Neuronal stem cell (in vitro differentiated cells): ENCODE measurements at regions not wholly inside any gene's neighbourhood (a gene's known extent, or its start where the extent isn't known, plus 50 kb on each side); places are given as distances from the start of the nearest gene placed in this dataset.
"Not testable (repeated sequence)": the region's sequence is repeated elsewhere in the genome, so short reads cannot be mapped to it uniquely, and the experiment has no call there.

Source experiments
- DNase-seq: peaks from one replicate; pipeline ENCODE4 v3.0.0-alpha.2; 2013; ENCODE audit warnings: low spot score
- H2AFZ ChIP-seq: one replicate; pipeline ENCODE4 v1.6.1; 2013; ENCODE audit warnings: mild to moderate bottlenecking, low read length, inconsistent platforms
- H2AK5ac ChIP-seq: 2 replicates; pipeline ENCODE4 v1.6.1; 2013; ENCODE audit warnings: low read depth, mild to moderate bottlenecking, inconsistent platforms, low read length, moderate library complexity, mixed read lengths
- H2BK120ac ChIP-seq: 2 replicates; pipeline ENCODE4 v1.6.1; 2013; ENCODE audit warnings: low read depth, mild to moderate bottlenecking, inconsistent platforms, low read length, moderate library complexity, mixed read lengths
- H2BK12ac ChIP-seq: one replicate; pipeline ENCODE4 v1.6.1; 2013; ENCODE audit warnings: low read length, inconsistent platforms
- H2BK15ac ChIP-seq: 2 replicates; pipeline ENCODE4 v1.6.1; 2013; ENCODE audit warnings: mild to moderate bottlenecking, low read length, inconsistent platforms, mixed read lengths
- H2BK5ac ChIP-seq: one replicate; pipeline ENCODE4 v1.6.1; 2013; ENCODE audit warnings: inconsistent platforms, mild to moderate bottlenecking, low read length, moderate library complexity
- H3K14ac ChIP-seq: one replicate; pipeline ENCODE4 v1.6.1; 2013; ENCODE audit warnings: low read length, inconsistent platforms
- H3K18ac ChIP-seq: 2 replicates; pipeline ENCODE4 v1.6.1; 2013; ENCODE audit warnings: low read length, inconsistent platforms
- H3K23ac ChIP-seq: 2 replicates; pipeline ENCODE4 v1.6.1; 2013; ENCODE audit warnings: low read depth, mild to moderate bottlenecking, mixed read lengths, low read length, inconsistent platforms; ENCODE audit not compliant: poor library complexity
- H3K27ac ChIP-seq: replicated peaks from 3 replicates; pipeline ENCODE4 v1.5.1; 2013; ENCODE audit warnings: low read length, inconsistent platforms
- H3K27me3 ChIP-seq, 3 experiments: 2 replicates each; pipeline ENCODE4 v1.6.1; 2013; ENCODE audit warnings: low read length in 3 of 3, mild to moderate bottlenecking in 2 of 3, inconsistent platforms in 1 of 3, low read depth in 1 of 3, mixed read lengths in 1 of 3, moderate library complexity in 1 of 3; ENCODE audit not compliant: control insufficient read depth in 3 of 3, insufficient read depth in 3 of 3
- H3K36me3 ChIP-seq, 2 donors: replicated peaks in 1 of 2; 2 replicates each; pipeline ENCODE4 v1.6.1; 2013; ENCODE audit warnings: low read length in 2 of 2; ENCODE audit not compliant: control insufficient read depth in 2 of 2, insufficient read depth in 2 of 2
- H3K4ac ChIP-seq: 2 replicates; pipeline ENCODE4 v1.6.1; 2013; ENCODE audit warnings: inconsistent platforms, mild to moderate bottlenecking, low read length, moderate library complexity
- H3K4me1 ChIP-seq, 2 donors: 1 replicate in 1 of 2; 2 replicates in 1 of 2; pipeline ENCODE4 v1.6.1; 2013; ENCODE audit warnings: low read length in 2 of 2, low read depth in 1 of 2; ENCODE audit not compliant: control insufficient read depth in 2 of 2, insufficient read depth in 1 of 2
- H3K4me2 ChIP-seq: one replicate; pipeline ENCODE4 v1.6.1; 2013; ENCODE audit warnings: mild to moderate bottlenecking, low read length, inconsistent platforms; ENCODE audit not compliant: insufficient read depth, poor library complexity, severe bottlenecking
- H3K4me3 ChIP-seq, 2 donors: 2 replicates each; pipeline ENCODE4 v1.5.1; 2013; ENCODE audit warnings: low read length in 2 of 2, mild to moderate bottlenecking in 2 of 2, inconsistent platforms in 1 of 2, moderate library complexity in 1 of 2
- H3K79me1 ChIP-seq: one replicate; pipeline ENCODE4 v1.6.1; 2013; ENCODE audit warnings: low read depth, mild to moderate bottlenecking, inconsistent platforms, low read length, moderate library complexity
- H3K9ac ChIP-seq: one replicate; pipeline ENCODE4 v1.6.1; 2013; ENCODE audit warnings: mild to moderate bottlenecking, low read depth, low read length, inconsistent platforms; ENCODE audit not compliant: poor library complexity
- H3K9me3 ChIP-seq, 2 donors: replicated peaks in 1 of 2; 2 replicates each; pipeline versions ENCODE3 to v1.6.1; 2013; ENCODE audit warnings: low read length in 2 of 2, mild to moderate bottlenecking in 2 of 2, inconsistent platforms in 1 of 2, low read depth in 1 of 2, mixed read lengths in 1 of 2, moderate library complexity in 1 of 2; ENCODE audit not compliant: control insufficient read depth in 2 of 2, insufficient read depth in 1 of 2
- H4K8ac ChIP-seq: one replicate; pipeline ENCODE4 v1.6.1; 2013; ENCODE audit warnings: low read depth, mild to moderate bottlenecking, inconsistent platforms, low read length, moderate library complexity
- H4K91ac ChIP-seq: one replicate; pipeline ENCODE4 v1.6.1; 2013; ENCODE audit warnings: low read length, low read depth, mild to moderate bottlenecking, inconsistent platforms; ENCODE audit not compliant: poor library complexity
- WGBS, 2 donors: extraction: QIAGEN DNeasy Blood & Tissue Kit; methylation state at CpG; one replicate each; pipeline ENCODE4 v1.1.7; 2013; ENCODE audit warnings: missing lambda C conversion rate in 2 of 2, mixed read lengths in 1 of 2; ENCODE audit not compliant: insufficient read length in 2 of 2, insufficient replicate concordance in 1 of 2; ENCODE audit errors: extremely low coverage in 2 of 2; 5-methylcytosine and 5-hydroxymethylcytosine counted together

DNA sequence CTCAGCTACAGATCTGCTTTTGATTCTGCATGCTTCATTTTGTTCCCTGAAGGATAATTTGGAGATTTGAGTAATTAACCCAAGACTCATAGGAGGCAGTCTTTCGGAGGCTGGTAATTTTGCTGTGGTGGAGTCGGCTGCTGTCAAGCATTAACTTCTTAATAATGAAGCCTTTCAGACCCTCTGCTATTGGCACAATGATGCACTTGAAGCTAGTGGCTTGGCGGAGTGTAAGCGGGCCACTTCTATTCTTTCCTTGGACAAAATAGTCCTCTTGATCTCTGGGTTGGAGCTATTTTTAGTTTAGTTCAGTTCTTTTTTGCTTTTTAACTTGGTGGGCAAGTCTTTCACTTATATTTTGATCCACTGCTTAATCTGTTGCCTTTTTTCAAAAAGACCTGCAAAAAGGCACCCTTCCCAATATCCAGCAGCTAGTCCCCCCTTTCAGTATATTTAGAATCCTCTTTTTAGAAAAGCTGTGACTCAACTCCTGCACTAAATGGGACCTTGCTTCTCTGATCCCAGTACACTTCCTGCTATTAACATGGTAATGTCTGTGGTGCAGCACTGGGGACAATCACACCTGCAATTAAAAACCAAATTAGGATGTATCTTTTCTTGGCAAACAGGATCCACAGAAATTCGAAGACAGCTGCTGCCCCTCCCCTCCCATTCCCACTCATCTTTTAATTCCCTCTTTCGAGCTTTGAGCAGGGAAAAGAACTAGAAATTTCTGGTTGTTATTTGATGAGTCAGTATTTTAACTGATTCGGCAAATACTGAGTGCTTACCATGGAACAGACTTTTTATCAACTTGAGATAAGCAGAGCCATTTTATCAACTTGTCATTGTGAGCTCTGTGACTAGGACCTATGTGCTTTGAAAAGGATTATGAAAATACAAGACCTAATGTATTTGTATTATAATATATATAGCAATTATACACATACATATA lies 169.4 kb upstream of the ANKRD55 start:
- Histone ChIP-seq H3K36me3 (no peaks in the 10 kb centered on the region), H3K9ac (no peak overlapping the region), H3K4me2 (no peak overlapping the region), H2BK12ac (no peak overlapping the region), H3K27ac (peak overlapping the region; percentile 59), H3K27me3 (no peaks in the 10 kb centered on the region), H2AK5ac (no peak overlapping the region), H2BK5ac (no peak overlapping the region), H3K23ac (no peak overlapping the region), H3K79me1 (no peaks in the 10 kb centered on the region), H4K8ac (no peak overlapping the region), H3K14ac (no peak overlapping the region), H3K18ac (no peak overlapping the region), H2BK15ac (no peak overlapping the region), H3K4me3 (no peak overlapping the region), H3K9me3 (no peaks in the 10 kb centered on the region), H4K91ac (no peak overlapping the region), H3K4me1 (peaks cover 0 to 5% of the 10 kb centered on the region in 2 donors), H2BK120ac (no peak overlapping the region), H2AFZ (no peak overlapping the region), H3K4ac (no peak overlapping the region)
- WGBS, 2 donors: no CpG with 5 or more reads among the region's 7 CpGs
- DNase-seq: no peak

DNA sequence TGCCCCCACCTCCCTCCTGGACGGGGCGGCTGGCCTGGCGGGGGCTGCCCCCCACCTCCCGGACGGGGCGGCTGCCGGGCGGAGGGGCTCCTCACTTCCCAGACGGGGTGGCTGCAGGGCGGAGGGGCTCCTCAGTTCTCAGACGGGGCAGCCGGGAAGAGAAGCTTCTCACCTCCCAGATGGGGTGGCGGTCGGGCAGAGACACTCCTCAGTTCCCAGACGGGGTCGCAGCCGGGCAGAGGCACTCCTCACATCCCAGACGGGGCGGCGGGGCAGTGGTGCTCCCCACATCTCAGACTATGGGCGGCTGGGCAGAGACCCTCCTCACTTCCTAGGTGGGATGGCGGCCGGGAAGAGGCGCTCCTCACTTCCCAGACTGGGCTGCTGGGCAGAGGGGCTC lies 164.7 kb upstream of the ANKRD55 start:
- H3K9me3 ChIP-seq, H2BK120ac ChIP-seq, H3K4ac ChIP-seq, H4K8ac ChIP-seq, H3K14ac ChIP-seq, H2BK5ac ChIP-seq, H3K27ac ChIP-seq, DNase-seq, H2AK5ac ChIP-seq, H3K27me3 ChIP-seq, H3K18ac ChIP-seq, H3K4me3 ChIP-seq, H3K4me1 ChIP-seq, H3K4me2 ChIP-seq, H4K91ac ChIP-seq, H2BK15ac ChIP-seq, H2AFZ ChIP-seq, H2BK12ac ChIP-seq, H3K36me3 ChIP-seq, H3K79me1 ChIP-seq, H3K9ac ChIP-seq, H3K23ac ChIP-seq: not testable (repeated sequence)
- WGBS, 2 donors: no CpG with 5 or more reads among the region's 24 CpGs

DNA sequence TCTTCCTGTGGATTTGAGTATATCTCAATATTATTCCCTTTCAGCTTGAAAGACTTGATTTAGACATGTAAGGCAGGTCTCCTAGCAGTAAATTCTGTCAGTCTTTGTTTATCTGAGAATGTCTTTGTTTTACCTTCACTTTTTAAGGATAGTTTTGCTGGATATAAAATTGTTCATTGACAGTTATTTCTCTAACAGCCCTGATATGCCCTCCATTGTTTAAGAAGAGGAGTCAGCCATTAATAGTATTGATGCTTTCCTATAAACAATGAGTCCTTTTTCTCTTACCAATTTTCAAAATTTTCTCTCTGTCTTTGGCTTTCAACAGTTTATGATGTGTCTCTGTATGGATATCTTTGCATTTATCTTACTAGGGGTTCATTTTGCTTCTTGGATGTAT lies 163.5 kb upstream of the ANKRD55 start:
- DNase-seq: no peak
- no peak overlapping the region for H4K91ac ChIP-seq
- H3K4me3 ChIP-seq: no peak overlapping the region
- H3K9me3 ChIP-seq: peaks cover 2 to 6% of the 10 kb centered on the region in 2 donors
- H3K4me2 ChIP-seq: no peak overlapping the region
- H2BK120ac ChIP-seq: no peak overlapping the region
- H3K79me1 ChIP-seq: no peaks in the 10 kb centered on the region
- no peak overlapping the region for H3K14ac ChIP-seq
- H3K27ac ChIP-seq: no peak overlapping the region
- H3K36me3 ChIP-seq: no peaks in the 10 kb centered on the region
- H2AK5ac ChIP-seq: no peak overlapping the region
- H3K23ac ChIP-seq: no peak overlapping the region
- H3K9ac ChIP-seq: no peak overlapping the region
- H2BK5ac ChIP-seq: no peak overlapping the region
- H4K8ac ChIP-seq: no peak overlapping the region
- H2BK15ac ChIP-seq: no peak overlapping the region
- H2BK12ac ChIP-seq: no peak overlapping the region
- H3K4me1 ChIP-seq: no peaks in the 10 kb centered on the region
- no peak overlapping the region for H3K18ac ChIP-seq
- no peak overlapping the region for H2AFZ ChIP-seq
- no peak overlapping the region for H3K4ac ChIP-seq
- no peaks in the 10 kb centered on the region for H3K27me3 ChIP-seq

DNA sequence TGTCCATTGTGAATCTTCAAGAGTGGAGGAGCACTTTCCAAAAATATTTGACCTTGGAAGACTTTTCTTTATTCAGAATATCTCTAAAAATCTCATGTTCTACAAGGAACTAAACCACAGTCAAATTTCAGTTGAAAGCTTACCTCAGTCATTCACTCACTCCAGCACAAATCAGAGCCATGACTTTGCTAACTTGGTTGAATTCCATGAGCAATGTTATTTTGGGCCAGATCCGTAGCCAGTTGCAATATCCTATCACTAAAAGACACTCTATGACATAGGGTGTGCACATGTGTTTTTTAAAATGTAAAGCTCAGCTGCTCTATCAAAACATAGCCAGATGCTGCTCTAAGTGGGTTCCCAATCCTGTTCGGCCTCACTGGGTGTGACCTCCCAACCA lies 156.1 kb upstream of the ANKRD55 start:
- no CpG with 5 or more reads among the region's 2 CpGs for WGBS, 2 donors
- H2BK12ac ChIP-seq: no peak overlapping the region

More for the DNA sequence above, 156.1 kb upstream of the ANKRD55 start:
- Histone ChIP-seq H3K79me1 (no peaks in the 10 kb centered on the region), H3K4me2 (no peak overlapping the region), H3K36me3 (no peaks in the 10 kb centered on the region), H3K27me3 (no peaks in the 10 kb centered on the region), H2BK5ac (no peak overlapping the region), H3K4me1 (no peaks in the 10 kb centered on the region), H3K4me3 (no peak overlapping the region), H2BK15ac (no peak overlapping the region), H3K9me3 (no peaks in the 10 kb centered on the region), H3K27ac (no peak overlapping the region), H3K18ac (no peak overlapping the region), H3K23ac (no peak overlapping the region), H2AFZ (no peak overlapping the region), H2AK5ac (peak overlapping the region; percentile 49), H4K91ac (no peak overlapping the region), H3K4ac (no peak overlapping the region), H2BK120ac (no peak overlapping the region), H3K14ac (no peak overlapping the region), H3K9ac (no peak overlapping the region), H4K8ac (no peak overlapping the region)
- no peak for DNase-seq
